ENCODE measurements at regions not wholly inside any gene's neighbourhood (a gene's known extent, or its start where the extent isn't known, plus 50 kb on each side); places are given as distances from the start of the nearest gene placed in this dataset.
"Not testable (repeated sequence)": the region's sequence is repeated elsewhere in the genome, so short reads cannot be mapped to it uniquely, and the experiment has no call there.

DNA sequence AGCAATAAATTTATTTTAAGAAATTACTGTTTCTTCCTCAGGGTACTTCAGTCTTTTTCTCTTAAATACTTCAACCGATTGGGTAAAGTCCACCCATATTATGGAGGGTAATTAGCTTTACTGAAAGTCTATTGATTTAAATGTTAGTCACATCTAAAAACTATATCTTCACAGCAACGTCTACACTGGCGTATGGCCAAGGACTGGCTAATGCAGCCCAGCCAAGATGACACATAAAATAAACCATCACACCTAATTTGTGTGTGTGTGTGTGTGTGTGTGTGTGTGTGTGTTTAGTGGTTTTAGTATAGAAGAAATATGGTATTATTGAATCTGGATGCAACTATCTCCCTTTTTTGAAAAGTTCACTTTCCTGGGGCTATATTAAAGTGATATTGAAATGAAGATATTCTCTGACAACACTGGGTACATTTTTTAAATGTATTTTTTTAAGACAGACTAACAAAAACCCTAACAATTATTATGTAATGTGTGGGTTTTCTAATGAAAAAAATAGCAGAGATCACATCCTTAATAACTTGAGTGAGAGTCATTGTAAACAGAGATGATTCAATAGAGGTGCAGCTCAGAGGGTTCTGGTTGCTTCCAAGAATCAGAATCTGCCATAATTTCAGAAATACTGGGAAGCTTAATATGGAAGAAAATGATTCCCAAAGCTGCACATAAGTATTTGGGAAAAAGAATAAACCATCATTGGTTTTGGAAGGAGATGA lies 584.2 kb upstream of the MBL2 start:
- DNase-seq (ENCODE audit: low read depth in 2 of 3, low spot score in 1 of 3), result no peak

DNA sequence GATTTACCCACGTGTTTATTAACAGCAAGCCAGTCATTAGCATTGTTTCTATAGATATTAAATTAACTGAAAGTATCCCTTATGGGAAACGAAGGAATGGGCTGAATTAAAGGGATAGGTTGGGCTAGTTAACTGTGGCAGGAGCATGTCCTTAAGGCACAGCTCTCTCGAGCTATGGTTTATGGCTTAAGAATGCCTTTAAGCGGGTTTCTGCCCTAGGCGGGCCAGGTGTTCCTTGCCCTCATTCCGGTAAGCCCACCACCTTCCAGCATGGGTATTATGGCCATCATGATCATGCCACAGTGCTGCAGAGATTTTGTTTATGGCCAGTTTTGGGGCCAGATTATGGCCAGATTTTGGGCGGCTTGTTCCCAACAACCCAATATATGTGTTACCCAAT lies 569.9 kb upstream of the MBL2 start:
- DNase-seq (ENCODE audit: low read depth in 2 of 3, low spot score in 1 of 3), result not testable (repeated sequence)

DNA sequence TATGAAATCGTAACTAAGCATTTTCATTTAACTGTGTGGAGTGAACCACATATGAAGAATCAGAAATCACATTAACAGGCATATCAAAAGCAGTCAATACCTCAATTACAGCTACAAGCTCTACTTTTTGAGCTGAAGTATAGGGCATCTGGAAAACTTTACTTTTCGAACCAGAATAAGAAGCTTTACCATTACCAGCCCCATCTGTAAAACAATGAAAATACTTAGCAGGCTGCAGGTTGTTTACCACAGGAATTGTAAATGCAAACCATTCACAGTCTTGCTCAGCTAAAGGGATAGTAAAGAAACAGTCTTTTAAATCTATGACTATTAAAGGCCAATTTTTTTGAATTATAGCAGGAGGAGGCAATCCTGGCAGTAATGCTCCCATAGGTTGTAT lies 565.6 kb upstream of the MBL2 start:
- not testable (repeated sequence) for DNase-seq (ENCODE audit: low read depth in 2 of 3, low spot score in 1 of 3)

DNA sequence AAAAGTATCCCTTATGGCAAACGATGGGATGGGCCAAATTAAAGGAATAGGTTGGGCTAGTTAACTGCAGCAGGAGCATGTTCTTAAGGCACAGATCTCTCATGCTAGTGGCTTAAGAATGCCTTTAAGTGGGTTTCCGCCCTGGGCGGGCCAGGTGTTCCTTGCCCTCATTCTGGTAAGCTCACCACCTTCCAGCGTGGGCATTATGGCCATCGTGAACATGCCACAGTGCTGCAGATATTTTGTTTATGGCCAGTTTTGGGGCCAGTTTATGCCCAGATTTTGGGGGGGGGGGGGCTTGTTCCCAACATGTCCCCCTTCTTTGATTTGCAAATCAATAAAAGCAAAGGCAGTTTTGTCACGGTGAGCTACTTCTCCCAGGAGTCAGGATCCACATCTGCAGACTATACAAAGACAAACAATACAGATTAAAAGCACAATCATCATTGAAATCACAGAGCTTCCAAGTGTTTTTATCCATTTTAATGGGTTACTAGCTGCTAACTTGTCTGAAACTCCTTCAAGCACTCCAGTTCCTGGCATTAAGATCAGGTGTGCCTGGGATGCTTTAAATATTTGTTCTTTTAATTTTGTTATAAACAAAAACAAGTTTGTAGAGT lies 563.3 kb upstream of the MBL2 start:
- DNase-seq (ENCODE audit: low read depth in 2 of 3, low spot score in 1 of 3), result not testable (repeated sequence)

DNA sequence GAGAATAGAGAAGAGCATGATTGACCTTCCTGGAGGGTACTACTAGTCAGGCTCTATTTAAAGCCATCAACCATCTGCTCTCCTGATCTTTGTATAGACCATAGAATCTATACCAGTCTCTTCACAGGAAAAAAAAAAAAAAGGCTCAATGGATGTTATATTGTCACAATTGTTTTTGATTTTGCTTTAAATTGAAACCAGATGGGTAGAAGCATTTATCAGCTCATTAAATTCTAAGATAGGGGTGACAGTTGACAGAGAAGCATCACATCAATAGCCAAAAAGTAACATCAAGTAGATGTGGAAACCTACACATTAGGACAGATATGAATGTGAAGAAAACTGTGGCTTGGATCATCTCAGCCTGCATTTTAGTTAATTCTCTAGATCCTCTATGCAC lies 558.9 kb upstream of the MBL2 start:
- DNase-seq (ENCODE audit: low read depth in 2 of 3, low spot score in 1 of 3), result no peak

DNA sequence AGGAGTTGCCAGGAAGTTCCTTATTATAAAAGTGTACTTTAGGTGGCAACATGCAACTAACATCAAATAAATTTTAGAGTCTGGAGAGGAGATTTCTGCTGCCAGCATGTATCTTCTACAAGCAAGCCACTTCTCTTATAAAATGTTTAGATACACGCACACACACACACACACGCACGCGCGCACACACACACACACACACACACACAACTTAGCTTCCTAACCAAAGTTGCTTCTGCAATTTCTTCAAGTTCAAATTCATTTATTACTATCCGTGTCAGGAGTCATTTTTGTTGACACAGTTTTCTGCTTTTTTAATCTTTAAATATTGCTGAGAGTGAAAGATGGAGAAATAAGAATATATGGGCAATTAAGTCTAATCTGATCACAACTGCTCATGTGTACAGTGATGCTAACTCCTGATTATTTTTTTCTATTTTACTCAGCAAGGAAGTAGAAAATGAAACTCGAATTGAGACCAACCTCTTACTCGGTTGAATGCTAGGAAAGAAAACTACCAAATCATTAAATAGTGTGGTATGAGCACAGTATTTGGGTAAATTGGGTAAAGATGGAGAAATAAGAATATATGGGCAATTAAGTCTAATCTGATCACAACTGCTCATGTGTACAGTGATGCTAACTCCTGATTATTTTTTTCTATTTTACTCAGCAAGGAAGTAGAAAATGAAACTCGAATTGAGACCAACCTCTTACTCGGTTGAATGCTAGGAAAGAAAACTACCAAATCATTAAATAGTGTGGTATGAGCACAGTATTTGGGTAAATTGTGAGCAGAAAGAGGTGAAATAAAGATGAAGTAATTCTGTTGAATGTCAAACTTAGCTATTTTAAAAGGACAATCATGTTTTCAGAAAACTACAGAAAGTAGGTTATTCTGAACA lies 554.1 kb upstream of the MBL2 start:
- not testable (repeated sequence) for DNase-seq (ENCODE audit: low read depth in 2 of 3, low spot score in 1 of 3)

DNA sequence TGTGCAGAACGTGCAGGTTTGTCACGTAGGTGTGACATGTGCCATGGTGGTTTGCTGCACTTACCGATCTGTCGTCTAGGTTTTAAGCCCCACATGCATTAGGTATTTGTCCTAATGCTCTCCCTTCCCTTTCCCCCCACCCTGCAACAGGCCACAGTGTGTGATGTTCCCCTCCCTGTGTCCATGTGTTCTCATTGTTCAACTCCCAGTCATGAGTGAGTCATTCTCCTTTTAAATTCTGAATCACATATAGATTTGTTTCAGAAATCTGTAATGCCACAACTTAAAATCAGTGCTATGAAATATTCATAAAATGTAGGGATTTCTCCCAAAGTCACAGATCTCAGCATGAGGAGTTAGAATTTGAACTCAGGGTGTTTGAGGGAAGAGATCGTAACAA lies 552.5 kb upstream of the MBL2 start:
- no peak for DNase-seq (ENCODE audit: low read depth in 2 of 3, low spot score in 1 of 3)

DNA sequence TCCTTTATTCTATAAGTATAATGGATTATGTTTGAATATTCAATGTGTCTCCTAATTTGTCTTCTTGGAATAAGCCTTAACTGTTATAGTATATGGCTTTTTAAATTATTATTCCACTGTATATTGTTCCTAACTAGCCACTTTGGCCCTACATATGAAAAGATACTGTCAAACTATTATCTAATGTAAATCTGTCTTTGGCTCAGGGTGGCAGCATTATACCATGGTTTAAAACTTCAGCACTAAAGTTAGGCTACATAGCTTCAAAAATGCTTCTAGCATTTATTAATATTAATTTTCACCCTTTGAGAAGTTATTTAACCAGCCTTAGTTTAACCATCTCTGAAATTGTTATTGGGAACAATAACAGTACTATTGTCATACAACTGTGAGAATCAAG lies 543.1 kb upstream of the MBL2 start:
- no peak for DNase-seq (ENCODE audit: low read depth in 2 of 3, low spot score in 1 of 3)

DNA sequence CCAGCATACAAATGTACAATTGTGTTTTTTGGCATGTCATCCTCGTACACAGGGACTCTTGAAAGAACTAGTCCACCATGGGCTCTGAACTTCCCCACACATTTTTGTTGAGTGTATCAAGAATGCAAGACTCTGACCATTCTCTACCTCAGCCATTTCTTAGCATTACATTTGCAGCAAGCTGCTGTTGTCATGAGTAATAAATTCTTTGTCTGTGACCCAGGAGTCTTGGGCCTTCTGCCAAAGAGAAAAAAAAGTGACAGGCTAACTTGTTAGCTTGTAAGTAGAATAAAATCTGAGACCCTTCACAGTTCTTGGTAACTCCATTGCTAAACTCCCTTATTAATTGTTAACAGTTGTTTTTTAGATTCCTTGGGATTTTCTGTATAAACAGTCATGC lies 542.3 kb upstream of the MBL2 start:
- no peak for DNase-seq (ENCODE audit: low read depth in 2 of 3, low spot score in 1 of 3)

DNA sequence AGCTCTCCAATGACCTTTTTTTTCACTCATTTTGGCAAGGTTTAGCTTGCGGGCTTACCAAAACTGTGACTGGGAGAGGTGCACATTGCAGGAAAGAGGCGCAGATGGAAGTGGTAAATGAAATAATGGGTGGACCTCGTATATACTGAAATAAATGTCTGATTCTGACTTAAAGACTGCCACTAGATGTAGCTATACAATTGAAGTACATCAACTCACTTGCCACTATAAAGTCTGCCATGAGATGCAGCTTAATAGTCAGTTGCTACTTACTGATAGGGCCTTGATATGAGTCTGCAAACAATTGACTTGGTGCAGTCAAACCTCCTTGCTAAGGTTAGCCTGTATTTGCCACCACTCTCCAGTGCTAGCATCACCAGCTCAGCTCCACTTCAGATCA lies 525.9 kb upstream of the MBL2 start:
- DNase-seq (ENCODE audit: low read depth in 2 of 3, low spot score in 1 of 3), result no peak

DNA sequence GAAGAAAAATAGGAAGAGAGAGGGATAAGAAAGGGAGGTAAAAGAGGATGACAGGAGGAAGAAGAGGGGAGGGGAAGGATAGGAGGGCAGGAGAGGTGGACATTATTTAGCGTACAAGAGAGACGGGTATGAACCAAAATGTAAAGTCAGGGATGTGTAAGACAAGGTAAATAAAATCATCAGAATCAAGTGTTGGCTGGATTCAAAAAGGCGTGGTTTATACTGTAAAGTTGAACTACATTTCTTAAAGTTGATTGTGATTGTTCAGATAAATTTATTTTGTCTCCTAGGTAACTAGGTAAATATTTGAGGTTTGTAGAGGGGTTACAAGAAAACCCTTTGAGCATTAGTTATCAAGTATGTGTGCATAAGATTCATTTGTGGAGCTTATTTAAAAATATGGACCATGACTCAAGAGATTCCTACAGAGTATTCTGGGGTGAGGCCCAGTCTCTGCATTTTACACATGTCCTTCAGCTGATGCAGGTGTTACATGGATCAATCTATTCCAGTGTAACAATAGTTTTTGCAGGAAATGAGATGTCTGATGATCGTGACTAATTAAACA lies 512.1 kb upstream of the MBL2 start:
- no peak for DNase-seq (ENCODE audit: low read depth in 2 of 3, low spot score in 1 of 3)

DNA sequence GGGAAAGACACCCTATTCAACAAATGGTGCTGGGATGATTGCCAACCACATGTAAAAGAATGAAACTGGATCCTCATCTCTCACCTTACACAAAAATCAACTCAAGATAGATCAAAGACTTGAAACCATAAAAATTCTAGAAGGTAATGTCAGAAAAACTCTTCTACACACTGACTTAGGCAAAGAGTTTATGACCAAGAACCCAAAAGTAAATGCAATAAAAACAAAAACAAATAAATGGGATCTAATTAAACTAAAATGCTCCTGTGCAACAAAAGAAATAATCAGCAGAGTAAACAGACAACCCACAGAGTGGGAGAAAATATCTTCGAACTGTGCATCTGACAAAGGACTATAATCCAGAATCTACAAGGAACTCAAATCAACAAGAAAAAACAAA lies 504.2 kb upstream of the MBL2 start:
- DNase-seq (ENCODE audit: low read depth in 2 of 3, low spot score in 1 of 3), result no peak

DNA sequence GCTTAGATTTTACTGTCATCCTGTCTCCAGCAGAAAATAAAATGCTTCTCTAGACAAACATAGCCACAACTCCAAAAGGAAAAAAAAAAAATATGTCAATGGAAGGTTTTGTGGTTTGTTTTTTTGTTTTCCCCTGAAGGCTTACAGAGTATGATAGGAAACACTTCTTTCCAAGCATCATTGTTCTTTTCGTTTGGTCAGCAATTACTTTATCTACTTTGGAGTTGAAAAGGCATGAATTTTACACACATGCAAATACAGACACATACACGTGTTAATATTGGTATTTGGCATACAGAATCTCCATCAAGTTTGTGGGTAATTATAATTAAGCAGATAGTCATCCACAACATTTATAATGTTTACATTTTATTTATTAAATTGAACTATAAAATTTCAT lies 496.9 kb upstream of the MBL2 start:
- DNase-seq (ENCODE audit: low read depth in 2 of 3, low spot score in 1 of 3), result no peak

DNA sequence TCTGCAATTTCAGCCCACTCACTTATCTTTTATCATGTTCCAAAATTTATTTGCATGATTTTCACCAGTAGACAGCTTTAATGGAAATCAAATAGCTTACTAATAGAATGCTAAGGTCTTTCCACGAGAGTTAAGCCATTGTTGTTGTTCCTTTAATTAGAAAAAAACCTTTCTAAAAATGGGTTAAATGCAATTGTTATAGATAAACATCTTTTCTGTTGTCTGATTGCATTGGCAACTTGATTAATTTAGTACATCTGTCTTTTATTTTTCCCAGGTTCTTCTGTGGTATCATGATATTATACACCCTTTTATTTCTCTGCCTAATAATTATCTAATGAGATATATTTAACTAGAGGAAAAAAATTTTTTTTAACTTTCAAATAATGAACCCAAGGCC lies 487.6 kb upstream of the MBL2 start:
- DNase-seq (ENCODE audit: low read depth in 2 of 3, low spot score in 1 of 3), result no peak

DNA sequence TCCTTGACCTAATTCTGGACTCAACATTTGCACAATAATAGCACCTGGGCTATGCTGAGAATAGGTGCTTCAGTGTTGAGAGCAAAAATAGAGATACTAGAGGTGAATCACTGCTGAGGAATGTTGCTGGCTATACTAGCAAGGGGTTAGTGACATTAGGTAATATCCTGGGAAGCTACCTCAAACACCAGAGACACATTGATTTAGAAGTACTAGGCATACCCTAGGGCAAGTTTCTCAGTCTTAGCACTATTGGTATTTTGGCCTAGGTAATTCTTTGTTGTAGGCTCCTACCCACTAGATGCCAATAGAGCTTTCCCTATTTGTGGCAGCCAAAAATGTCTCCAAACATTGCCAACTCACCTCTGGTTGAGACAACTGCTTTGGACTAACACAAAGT lies 484.0 kb upstream of the MBL2 start:
- no peak for DNase-seq (ENCODE audit: low read depth in 2 of 3, low spot score in 1 of 3)

DNA sequence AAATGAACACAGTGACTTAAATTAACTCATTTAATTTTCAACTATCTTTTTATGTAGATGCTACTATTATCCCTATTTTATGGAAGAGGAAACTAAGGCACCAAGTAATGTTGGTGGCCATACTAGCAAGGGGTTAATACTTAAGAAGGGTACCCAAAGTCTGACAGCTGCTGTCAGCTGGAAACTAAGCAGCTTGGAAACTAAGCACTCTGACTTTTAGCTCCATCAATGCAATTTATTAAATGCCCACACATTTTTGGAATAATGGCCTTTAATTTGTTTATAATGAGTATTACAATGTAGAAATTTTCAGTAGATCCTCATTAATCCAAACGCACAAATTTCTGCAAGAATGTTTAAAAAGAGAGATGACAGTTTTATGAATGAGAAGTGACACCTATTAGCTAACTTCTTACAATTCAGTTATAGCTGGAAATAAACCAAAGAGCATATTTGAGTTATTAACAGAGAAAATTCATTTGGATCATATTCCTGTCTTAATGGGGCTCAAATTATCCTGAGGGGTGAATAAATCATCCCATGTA lies 483.1 kb upstream of the MBL2 start:
- no peak for DNase-seq (ENCODE audit: low read depth in 2 of 3, low spot score in 1 of 3)

DNA sequence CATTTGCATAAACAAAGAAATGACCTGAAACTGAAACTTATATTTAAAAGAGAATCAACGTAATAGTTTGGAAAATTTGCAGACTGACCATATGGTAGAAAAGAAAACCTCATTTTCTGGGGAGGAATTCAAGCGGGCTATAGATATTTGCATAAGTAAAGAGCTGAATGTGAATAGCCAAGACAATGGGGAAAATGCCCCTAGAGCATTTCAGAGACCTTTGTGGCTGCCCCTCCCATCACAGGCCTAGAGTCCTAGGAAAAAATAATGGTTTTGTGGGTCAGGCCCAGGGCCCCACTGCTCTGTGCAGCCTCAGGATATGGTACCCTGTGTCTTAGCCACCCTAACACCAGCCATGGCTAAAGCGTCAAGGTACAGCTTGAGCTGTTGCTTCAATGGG lies 480.6 kb upstream of the MBL2 start:
- no peak for DNase-seq (ENCODE audit: low read depth in 2 of 3, low spot score in 1 of 3)

DNA sequence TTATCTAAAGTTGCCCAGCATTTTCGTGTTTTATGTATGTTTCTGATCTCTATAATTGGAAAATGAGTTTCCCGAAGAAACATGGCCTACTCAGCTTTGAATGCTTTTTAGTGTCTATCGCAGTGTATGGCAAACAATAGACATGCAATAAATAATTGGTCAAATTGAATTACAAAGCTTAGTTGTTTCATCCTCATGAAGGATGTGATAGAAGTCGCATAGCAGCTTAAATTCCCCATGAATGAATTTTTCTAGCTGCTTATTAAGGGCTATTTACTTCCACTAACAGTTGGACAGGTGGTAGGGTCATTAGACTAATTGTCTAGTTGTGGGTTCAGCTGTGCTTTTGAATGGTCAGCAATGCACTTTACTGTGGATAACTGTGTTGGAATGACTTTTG lies 467.3 kb upstream of the MBL2 start:
- DNase-seq (ENCODE audit: low read depth in 2 of 3, low spot score in 1 of 3), result no peak

DNA sequence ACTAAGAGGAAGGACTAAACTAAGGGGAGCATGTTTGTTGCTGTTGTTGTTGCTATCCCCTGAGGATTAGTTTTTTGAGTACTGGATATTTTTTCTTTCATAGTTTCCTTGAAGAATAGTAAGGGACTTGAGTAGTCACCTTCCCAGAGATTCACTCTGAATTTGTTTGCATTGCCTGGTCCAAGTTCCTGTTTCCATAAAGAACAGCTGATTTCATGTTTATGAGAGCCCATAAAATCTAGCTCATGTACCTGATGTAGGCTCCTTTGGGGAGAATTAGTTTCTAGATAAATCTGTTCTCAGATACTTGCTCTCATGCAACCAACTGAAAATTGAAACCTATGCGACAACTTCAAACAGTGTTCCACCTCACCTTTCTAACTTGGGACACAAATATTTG lies 464.4 kb upstream of the MBL2 start:
- DNase-seq (ENCODE audit: low read depth in 2 of 3, low spot score in 1 of 3), result no peak

DNA sequence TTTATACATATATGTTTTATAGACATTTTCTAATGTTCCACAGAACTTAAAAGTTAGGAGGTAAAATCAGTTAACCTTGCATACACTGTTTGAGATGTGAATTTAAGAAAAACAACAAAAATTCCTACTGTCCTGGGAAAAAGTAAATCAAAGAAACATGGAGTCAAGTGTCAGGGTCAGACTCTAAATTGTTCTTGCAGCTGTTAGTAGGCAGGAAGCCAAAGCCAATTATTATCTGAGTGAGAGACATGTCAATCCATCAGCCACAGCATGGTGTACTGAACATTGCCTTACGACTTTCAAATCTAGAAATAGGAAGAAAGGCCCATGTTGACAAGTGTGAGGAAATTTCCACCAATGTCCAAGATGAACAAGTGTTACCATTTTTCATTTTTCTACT lies 461.2 kb upstream of the MBL2 start:
- DNase-seq (ENCODE audit: low read depth in 2 of 3, low spot score in 1 of 3), result no peak

DNA sequence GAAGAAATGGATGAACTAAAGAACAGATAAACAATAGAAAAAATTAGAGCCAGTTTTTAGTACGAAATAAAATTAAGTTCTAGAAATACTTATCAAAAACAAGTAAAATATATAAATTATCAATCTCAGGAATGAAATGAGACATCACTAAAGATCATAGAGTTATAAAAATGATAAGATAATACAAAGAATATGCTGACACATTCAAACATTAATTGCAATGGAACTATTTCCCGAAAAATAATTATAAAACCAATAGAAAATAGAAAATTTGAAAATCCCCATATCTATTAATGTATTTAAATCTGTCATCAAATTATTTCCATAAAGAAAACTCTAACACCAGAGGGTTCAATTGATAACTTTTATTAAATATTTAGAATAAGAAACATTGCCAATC lies 458.1 kb upstream of the MBL2 start:
- DNase-seq (ENCODE audit: low read depth in 2 of 3, low spot score in 1 of 3), result no peak

DNA sequence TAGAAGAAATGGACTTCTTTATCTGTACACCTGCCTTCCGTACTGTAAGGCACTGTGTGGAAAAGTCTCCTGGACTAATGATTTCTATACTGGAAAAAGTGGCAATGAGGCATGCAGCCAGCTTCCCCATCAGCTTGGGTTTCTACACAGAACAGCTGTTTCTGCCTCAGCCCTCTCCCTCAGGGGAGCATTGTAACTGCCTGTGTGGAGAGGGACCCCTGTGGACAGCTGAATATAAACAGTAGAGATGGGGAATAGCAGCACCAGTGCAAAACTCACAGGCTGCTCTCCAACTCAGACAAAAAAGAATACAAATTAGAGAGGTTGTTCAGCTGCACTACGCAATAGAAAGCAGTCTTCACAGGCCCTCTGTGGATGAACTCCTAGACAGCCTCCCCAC lies 451.3 kb upstream of the MBL2 start:
- no peak for DNase-seq (ENCODE audit: low read depth in 2 of 3, low spot score in 1 of 3)

All from stimulated activated CD4-positive, alpha-beta T cell treated with anti-CD3 and anti-CD28 coated beads, Interleukin-12 subunit alpha, Interleukin-12 subunit beta, amount 100 ng/mL, for 48 hours (primary cell).